Ammon's horn (tissue), 1 donor: ENCODE measurements at regions not wholly inside any gene's neighbourhood (a gene's known extent, or its start where the extent isn't known, plus 50 kb on each side); places are given as distances from the start of the nearest gene placed in this dataset.

ENCODE experiments used
- DNase-seq: peaks from one replicate; pipeline ENCODE4 v3.0.0-alpha.2; 2016; ENCODE audit warnings: low spot score

DNA sequence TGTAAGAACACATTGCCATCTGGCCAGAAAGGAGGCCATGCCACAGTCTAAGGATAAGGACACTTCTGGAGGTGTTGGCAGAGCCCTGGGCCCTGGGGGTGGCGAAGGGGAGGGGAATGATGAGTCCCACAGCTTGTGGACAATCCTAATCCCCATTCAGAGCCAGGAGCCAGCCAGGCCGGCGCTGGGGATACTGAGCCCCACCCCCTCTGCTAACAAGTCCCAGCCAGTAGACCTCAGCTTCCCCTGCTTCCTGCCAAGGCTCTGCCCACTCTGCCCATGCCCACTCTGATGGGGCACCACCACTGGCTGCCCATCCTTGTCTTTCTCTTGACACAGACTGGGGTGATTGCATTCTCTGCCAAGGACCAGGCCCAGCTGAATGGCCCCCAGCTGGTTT, 71.9 kb downstream of the NAV1 start:
- peak; percentile 42 for DNase-seq

DNA sequence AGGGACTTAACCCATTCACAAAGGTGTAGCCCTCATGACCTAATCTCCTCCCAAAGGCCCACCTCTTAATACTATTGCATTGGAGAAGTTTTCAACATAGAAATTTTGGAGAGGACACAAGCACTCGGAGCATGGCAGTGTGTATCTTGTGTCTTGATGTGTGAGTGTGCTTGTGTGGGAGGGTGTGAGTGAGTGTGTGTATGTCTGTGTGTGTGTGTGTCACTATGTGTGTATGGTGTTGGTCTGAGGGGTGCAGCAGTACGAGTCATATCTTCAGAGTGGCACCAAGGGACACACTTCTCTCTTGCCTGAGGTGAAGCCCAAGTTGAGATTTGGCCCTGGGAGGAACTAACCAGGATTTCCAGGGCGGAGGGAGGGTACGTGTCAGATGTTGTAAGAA, 73.7 kb downstream of the NAV1 start:
- DNase-seq = no peak

DNA sequence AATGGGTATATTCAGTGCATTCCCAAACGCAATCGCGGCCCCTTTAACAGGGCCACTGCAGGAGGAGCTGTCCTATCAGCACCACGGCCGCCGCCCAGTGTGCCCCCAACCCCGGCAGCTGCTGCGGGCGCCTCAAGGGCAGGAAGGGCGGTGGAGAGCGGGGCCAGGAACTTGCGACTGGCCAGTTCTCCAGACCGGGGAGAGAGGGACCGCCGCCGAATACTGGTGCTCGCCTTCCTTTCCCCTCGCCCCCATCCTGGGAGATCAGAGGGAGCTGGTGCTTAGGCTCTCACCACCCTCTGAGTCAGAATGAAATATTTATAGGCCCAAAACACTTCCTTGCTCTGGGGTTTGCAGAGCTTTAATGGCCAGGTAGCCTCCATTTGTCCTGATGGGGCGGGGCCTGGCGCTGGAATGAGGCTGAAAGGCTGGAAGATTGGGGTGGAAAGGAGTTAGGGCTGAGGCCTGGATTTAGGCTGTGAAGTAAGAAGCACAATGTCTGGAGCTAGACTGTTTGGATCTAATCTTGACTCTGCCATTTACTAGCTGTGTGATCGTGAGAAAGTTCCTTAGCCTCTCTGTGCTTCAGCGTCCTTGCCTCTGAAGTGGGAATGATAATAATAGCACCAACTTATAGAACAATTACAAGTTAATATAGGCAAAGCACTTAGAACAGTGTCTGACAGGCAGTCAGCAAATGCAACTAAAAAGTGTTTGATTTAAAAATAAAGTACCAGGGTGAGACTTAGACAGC, 75.5 kb downstream of the NAV1 start:
- no peak for DNase-seq

DNA sequence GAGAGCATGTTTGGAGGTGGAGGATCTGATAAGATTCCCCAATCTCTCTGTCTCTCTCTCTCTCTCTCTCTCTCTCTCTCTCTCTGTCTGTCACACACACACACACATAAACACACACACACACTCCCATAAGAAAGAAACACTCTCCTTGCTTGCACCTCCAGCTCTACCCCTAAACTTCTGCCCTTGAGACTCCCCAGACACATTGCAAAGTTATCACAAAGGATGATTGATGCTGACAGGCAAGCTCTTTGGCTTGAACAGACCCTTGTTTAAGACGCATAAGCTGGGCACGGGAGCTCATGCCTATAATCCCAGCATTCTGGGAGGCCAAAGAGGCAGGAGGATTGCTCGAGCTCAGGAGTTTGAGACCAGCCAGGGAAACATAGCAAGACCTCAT, 78.2 kb downstream of the NAV1 start:
- no peak for DNase-seq

DNA sequence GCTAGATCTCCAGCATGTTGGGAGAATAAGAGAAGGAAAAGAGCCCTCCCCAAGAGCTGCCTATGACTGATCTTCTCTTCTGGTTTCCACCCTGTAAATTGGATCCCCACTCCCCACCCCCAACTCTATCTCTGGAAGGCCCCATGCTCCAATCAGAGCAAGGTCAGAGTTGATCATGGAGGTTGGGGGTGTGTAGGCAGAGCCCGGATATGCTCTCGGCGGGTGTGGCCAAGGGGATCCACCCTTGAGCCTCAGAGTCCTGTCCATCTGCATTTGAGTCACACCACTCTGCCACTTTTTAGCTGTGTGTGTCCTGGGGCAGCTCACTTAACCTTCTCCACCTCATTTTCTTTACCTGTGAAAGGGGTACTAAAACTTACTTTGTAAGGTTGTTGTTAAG, 79.5 kb downstream of the NAV1 start:
- DNase-seq = no peak

DNA sequence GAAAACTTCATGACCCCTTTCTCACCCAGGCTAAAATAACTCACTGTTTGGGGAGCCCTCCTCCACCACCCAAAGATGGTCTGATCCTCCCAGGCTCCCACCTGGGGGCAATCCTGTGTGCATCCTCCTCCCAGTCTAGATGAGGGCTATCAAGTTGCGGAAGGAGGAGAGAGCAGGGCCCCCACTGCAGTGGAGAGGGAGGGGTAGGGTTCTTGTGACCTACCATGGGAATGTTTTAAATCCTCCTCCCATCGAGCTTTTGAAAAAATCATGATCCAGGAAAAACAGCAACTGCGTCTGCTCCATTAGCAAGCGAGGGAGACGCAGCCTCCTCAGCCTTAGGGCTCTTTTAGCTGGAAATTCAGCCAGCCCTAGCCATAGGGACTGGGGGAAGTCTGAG, 80.0 kb downstream of the NAV1 start:
- DNase-seq = no peak

DNA sequence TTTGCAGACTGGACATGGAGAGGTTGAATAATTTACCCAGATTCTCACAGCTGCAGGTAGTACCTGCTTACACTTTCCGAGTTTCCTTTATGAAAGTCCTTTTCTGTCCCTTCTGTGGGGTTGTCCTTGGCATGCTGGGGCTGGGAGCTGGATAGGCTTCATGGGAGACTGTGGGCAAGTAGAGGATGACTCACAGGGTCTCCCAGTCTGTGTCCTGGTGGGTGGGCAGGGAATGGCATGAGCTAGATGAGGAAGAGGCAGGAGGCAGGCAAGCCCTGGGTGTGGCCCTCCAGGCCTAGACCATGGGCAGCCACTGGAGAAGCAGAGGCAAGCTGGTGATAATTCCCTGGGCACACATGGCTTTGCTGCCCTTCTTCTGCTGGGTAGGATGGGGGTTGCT, 80.6 kb downstream of the NAV1 start:
- no peak for DNase-seq

DNA sequence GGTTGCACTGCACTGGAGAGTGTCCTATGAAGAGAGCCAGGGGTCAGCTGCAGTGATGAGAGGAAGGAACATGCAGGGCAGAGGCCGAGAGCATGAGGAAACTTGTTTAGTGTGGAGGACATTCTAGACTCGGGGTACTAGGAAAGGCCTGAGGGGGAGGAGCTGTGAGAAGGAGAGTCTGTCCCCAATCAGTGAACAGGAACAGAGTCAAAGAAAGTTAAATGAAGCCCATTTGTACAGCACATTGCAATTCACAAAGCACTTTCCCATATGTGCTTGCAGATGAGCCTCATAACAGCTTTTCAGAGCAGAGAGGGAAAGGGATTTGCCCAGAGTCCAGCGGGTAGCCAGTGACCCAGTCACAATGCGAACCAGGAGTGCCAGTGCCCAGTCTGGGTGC, 83.4 kb downstream of the NAV1 start:
- DNase-seq = no peak

DNA sequence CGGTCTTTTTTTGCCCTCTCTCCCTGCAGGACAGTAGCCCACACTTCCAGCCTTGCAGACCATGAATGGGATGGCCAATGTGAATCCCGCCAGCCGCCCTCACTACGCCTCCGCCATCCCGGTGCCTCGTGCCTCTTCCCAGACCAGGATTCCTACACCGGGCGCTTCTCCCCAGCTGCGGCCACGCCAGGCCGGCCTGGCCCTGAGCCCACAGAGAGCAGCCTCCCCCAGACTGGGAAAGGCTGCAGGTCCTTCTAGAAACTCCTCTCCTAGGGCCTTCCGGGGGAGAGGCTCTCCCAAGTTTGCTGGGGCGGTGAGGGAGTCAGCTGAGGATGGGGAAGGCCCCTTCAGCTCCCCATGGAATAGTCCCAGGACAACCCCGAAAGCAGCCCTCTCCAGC, 83.9 kb downstream of the NAV1 start:
- DNase-seq = no peak

DNA sequence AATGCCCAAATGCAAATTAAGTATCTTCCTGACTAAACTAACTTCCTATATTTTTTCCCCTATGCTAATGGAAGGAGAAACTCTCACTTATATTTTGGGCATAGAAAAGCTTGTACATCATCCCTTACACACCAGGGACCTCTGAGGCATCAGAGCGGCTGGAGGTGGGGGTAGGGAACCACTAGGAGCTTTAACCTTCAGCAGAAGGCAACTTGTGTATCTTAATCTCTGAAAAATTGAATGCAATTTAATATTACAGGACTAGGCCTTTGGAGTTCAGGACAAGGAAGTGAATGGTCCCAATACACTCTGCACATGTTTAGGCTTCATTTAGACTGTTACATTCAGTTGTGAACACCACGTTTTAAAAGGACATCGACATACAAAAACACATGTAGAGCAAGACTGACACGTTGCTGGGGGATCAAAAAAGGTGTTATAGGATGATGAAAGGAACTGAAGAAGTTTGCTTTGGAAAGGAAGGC, 85.9 kb downstream of the NAV1 start:
- no peak for DNase-seq

DNA sequence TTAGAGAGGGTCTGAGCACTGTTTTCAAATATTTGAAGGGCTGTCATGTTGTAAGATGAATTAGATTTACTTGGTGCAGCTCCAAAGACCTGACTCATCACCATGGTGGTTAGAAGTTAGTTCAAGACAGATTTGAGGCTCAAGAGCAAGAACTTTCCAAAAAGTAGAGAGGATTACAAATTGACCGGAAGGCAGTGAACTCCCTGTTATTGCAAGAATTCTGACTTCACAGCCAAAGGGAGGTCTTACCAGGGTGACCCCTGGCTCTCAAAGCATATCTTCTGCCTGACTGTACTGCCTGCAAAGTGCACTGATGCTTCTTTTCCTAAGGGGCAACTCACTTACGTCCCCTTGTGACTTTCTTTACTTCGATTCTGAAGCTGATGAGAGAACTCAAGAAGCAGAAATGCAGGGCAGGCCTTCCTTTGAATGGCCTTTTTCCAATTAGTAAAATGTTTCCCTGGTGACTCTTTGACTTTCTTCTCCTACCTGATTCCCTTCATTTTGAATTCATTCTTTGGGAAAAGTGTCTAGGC, 86.4 kb downstream of the NAV1 start:
- no peak for DNase-seq

DNA sequence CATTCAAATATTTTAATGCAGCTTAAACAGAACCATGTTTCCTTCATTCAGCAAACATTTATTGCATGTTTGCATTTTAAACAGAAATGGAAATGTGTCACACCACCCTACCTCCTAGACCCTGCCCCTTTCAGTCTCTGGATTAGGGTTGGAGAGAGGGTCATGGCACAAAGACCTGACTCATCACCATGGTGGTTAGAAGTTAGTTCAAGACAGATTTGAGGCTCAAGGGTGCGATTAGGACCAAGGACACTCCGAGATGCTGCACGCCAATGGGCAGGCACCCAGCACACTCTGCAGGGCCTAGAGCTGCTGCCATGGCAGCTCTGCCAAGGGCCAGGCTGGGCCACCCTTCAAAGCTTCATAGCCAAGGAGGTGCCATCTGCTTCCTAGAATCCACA, 86.9 kb downstream of the NAV1 start:
- DNase-seq = no peak

DNA sequence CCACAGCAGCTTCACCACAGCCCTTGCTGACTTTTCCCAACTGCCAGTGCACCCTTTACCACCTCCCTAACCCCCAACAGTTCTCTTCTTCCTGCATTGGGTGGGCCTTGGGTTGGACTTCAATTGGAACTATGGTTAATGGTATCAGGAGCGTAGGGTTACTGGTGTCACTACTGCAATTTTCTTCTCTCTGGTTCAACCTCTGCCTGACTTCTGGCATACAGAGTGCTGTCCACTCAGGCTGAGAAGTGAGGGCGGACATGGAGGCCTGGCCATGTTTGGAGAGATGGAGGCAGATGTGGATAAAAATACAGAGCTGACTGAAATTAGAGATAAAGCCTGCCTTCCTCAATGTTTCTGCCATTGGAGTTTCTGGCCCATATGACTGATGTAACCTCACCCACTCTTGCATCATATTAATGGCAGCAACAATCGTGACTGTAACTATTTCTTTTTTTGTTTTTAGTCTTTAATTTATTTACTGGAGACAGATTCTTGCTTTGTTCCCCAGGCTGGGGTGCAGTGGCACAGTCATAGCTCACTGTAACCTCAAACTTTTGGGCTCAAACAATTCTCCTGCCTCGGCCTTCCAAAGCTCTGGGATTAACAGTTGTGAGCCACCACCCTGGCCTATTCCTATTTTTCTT, 87.8 kb downstream of the NAV1 start:
- DNase-seq = no peak

DNA sequence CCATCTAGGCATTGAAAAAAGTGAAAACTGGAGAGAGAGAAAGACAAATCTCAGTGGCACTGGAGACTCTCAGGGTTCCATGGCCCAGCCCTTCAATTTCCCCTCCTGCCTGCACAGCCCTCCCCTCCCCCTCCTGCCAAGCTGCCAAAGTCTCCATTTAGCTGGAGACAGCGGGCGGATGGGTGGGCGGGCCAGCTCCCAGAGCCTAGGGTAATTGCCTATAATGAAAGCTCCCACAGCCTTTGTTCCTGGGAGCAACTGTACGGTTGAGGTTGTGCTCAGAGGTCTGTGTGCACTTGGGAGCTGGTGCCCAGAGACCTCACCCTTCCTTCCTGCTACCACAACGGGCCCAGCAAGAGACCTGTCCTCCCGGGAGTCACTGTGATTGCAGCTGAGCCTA, 89.6 kb downstream of the NAV1 start:
- peak; percentile 60 for DNase-seq

DNA sequence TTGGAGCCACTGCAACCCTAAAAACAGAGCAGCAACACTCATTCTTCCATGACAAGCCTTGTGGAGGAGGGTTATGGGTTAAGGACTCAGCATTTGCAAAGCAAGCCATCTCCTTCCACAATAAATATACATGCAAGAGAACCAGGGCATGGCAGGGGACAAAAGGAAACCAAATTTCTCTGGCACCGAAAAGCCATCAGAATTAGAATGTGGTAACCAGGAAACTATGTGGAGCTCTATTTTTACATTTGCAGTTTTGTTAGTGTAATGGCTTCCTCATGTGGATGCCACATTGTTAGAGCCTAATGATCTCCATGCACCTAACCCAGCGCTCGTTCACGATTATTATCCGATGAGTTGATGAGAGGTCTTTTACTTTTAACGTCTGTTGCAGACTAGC, 91.7 kb downstream of the NAV1 start:
- no peak for DNase-seq

DNA sequence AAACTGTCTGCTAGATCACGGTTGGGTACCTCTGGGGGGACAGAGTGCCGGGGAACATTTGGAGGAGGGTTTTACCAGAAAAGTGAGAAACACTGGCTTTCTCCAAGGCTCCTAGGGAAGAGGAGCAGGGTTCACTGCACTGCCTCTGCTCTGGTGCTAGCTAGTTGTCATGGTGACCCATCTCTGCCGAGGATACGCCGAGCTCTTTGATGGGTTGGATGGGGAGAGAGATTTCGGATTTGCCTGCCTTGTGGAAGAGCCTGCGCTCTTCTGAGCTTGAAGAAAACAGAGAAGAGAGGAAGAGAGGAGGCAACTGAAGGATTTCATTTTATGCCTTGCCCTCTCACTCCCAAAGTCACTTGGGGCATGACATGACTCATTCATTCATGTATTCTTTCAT, 92.1 kb downstream of the NAV1 start:
- peak; percentile 77 for DNase-seq

DNA sequence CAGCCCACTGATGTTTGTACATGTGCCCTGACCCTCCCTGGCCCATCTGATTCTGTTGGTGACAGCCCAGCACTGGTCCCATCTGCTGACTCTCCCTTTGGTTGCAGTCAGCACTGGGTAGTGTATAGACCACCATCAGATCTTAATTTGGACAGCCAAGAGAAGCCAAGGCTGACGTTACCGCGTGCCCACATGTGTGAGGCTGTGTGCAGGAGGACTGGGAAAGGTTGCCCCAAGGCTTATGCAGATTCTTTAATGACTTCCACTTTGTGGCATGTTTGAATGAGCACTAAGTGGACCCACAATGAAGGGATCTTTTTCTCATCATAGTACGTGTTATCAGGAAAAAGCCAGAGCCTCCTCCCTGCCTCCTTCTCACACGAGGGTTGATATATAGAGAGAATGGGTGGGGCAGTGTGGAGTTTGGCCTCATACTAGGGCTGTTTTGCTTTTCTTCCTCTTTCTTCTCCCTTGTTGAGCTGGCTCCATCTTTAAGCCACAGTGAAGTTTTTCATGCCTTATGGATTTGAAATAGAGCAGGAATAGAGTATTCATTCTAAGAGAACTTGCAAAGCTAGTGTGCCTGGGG, 93.5 kb downstream of the NAV1 start:
- no peak for DNase-seq

DNA sequence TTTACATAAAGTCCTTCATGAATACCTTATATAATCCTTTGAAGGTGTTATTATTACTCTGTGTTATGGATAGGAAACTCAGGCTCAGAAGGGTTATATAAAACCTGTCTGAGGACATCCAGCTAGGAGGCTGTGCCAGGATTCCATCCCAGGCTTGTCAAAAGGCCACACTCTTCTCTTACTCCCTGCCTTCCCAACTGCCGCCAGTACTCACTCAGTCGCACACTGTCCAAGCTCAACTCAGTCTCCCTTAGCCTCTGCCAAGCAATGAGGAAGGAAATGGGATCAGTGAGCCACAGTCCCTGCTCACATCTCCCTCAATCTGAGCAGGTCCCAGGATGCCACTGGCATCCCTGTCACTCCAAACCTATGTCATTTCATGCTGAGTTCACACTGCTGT, 94.4 kb downstream of the NAV1 start:
- no peak for DNase-seq

DNA sequence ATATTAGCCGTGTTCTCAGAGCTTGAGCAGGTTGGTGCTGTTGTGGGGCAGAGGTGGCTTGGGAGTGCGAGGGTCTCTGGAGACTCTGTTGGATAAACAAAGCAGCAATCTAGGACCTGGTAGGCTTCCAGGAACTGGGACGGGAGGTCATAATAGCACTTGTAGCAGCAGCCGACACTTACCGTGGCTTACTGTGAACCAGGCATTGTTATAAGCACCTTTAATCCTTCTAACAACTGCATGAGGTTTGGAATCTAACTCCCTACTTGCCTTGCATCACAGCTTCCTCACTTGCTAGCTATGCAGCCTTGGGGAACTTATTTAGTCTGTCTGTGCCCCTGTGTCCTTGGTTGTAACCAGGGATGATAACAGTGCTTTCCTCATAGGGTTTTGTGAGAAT, 94.9 kb downstream of the NAV1 start:
- DNase-seq = no peak

DNA sequence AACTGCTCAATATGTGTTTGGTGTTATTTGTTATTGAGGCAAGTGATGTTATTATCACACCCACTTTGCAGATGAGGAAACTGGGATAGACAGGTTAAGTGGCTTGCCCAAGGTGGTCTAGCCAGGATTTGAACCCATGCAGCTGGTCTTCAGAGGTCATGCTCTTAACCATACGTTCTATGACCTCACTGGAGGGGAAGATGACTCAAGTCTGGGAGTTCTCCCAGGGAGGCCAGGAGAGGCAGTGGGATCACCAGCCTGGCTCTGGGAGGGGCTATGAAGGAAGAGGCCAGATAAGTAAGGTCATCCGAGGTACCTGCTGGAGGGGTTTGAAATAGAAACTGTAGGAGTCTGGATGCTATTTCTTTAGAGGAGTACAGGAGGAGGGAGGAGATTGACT, 95.3 kb downstream of the NAV1 start:
- no peak for DNase-seq

DNA sequence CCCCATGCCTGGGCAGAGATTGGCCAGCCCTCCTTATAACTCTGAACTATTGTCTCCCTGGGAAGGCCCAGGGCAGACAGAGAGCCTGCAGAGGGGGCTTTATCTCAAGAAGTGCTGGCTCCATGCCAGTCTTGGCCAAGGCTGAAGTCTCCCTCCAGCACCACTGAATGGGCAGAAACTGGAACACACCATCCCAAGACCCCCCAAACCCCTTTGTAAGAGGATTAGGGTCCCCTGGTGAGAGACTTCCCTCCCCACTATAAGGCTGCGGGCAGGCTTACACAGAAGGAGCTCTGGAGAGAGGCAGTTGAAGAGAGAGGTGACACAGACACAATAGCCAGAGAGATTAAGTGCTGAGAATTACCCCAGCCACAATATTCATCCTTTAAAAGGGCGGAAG, 97.2 kb downstream of the NAV1 start:
- no peak for DNase-seq

DNA sequence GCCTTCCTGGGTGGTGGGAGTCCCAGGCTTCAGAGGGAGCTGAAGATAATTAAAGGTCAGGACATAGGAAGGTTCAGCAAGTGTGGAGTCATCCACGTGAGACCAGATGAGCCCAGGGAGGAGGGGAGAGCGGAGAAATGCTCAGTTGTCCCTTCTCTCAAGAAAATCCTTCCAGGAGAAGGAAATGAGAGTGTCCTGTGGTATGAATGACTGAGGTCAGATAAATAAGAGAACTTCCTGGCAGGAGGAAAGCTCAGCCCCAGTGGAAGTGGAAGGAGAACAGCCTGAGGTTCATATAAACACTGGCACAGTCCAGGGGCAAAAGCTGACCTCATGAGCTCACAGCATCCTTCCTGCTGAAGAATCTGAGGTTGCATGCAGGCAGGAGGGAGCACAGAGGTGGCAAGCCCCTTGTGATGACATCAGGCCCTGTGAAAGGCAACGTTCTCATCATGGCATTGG, 97.6 kb downstream of the NAV1 start:
- no peak for DNase-seq
